NCI-H128 (cell line): ENCODE measurements at regions not wholly inside any gene's neighbourhood (a gene's known extent, or its start where the extent isn't known, plus 50 kb on each side); places are given as distances from the start of the nearest gene placed in this dataset.

Experiments used
- DNase-seq: peaks from one replicate; lab custom pipeline; 2025; ENCODE audit not compliant: unreplicated experiment; lab: John Stamatoyannopoulos, UW

GRCh38 chr5:93320920-93321445 lies 260.0 kb downstream of the NR2F1-AS1 start:
- DNase-seq: no peak

- DNase-seq: no peak
These were observed 267.3 kb downstream of the NR2F1-AS1 start for GRCh38 chr5:93313672-93314071.

GRCh38 chr5:93311881-93312280 lies 269.1 kb downstream of the NR2F1-AS1 start:
- no peak for DNase-seq

DNA sequence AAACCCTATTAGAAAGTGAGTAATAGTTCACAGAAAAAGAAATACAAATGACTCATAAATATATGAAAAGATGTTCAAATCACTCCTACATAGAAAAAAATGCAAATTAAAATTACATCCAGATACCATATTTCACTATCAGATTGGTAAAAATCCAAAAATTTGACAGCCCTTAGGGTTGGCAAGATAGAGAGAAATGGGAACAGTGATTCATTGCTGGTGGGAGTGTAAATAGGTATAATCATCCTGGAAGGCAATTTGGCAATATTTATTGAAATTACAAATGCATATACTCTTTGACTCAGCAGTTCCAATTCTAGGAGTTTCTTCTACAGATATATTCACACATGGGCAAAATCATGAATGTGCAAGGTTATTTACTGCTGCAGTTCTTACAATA lies 273.5 kb downstream of the NR2F1-AS1 start:
- DNase-seq: no peak

DNA sequence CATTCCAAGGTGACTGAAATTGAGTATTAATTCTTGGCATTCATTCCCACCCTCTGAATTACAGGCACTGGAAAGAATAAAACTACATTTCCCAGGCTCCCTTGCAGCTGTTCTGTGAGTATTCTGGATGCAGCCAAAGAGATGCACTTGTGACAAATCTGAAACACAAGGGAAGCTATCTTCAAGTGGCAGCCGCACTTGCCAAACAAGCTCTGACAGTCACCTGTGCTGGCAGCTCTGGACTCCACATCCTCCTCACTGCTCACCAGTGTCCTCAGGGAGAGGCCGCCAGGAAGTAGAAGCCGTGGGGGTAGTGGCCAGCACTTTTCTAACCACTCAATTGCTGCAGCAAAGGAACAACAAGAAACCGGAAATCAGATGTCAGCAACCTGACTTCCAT lies 275.0 kb downstream of the NR2F1-AS1 start:
- DNase-seq: no peak

GRCh38 chr5:93304456-93305250 lies 276.4 kb downstream of the NR2F1-AS1 start:
- DNase-seq: no peak

GRCh38 chr5:93303291-93303691 lies 277.7 kb downstream of the NR2F1-AS1 start:
- no peak for DNase-seq

DNA sequence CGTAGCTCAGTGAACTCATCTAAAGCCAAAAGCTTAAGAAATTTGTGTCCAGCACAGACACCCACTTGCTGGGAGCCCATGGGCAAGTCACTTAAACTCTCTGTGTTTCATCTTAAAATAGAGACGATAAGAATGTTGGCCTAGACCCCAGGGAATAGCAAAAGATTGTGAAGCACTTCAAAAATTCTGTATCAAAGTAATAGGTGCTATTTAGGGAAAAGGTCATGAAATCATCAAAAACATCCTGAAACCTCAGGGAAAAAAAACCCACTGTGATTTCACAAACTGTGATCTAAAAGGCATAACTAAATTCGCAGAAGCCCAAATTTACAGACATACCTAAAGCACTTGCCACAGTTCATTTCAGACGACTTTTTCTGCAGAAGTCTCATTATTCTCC lies 278.3 kb downstream of the NR2F1-AS1 start:
- DNase-seq: no peak

GRCh38 chr5:93300945-93301344 lies 280.1 kb downstream of the NR2F1-AS1 start:
- DNase-seq: no peak

DNA sequence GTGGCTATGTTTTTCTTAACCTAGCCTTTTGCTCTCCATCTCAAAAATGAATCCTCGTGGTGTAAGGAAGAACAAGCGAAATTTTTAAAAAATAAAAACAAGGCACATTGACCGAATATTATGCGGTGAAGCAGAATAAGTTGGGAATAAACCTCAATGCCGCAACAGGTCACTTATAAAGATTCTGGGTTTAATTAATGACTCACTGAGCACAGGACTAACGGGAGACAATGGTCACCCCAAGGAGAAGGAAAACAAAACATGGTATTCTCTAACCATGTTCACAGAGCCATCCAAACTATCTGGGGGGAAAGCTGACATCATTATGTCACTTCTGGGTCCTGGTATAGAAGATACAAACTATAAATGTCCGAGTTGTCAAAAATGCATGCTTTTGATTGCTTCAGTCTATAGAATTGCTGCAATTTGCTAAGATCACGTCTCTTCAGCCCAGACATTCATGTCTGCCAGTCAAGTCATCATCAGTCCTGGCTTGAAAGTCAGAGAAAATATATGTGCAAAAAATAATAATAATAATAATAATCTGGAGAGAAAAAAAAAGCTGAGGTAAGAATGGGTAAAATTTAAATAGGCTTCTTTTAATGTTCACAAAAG lies 280.6 kb downstream of the NR2F1-AS1 start:
- DNase-seq: no peak

- DNase-seq: no peak
These were observed 281.2 kb downstream of the NR2F1-AS1 start for GRCh38 chr5:93299681-93300308.

- DNase-seq: no peak
These were observed 283.9 kb downstream of the NR2F1-AS1 start for GRCh38 chr5:93297116-93297515.

DNA sequence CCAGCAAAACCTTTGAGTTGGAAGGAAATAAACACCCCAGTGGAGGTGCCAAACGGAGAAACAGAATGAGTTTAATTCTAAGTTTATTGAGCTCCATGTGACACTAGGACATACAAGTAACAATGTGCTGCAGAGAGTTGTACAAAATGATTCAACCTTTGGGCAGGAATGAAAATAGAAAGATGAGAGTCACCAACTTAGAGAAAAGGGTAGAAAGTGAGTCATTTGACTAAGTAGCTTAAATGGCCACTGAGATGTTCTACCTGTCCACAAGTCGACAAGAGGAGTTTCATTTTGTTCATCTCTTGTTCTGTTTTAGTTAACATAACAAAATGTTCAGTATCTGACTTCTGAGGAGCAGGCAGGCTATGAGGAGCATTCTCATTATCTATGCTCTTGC lies 284.7 kb downstream of the NR2F1-AS1 start:
- DNase-seq: no peak

GRCh38 chr5:93294996-93295395 lies 286.0 kb downstream of the NR2F1-AS1 start:
- no peak for DNase-seq

DNA sequence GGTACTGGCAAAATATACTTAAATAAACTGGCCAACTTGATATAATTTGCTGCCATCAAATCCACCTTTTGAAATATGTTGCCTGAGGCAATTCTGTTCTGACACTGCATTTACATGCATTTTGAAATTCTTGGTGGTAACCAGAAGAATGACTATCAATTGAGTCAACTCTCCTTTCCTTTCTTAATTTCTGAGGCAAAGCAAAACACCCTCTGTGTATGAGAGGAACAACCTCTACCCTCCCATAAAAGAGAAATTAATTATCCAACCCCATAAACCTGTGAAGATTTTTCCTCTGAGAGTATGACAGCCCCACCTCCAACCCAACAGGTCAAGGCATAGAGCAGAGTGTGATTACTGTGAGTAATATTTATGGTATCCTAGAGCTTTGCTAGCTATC lies 286.8 kb downstream of the NR2F1-AS1 start:
- no peak for DNase-seq

- DNase-seq: no peak
These were observed 291.1 kb downstream of the NR2F1-AS1 start for GRCh38 chr5:93289942-93290341.

- no peak for DNase-seq
These were observed 295.6 kb downstream of the NR2F1-AS1 start for GRCh38 chr5:93285461-93285860.

- DNase-seq: no peak
These were observed 298.8 kb downstream of the NR2F1-AS1 start for GRCh38 chr5:93281980-93282772.

DNA sequence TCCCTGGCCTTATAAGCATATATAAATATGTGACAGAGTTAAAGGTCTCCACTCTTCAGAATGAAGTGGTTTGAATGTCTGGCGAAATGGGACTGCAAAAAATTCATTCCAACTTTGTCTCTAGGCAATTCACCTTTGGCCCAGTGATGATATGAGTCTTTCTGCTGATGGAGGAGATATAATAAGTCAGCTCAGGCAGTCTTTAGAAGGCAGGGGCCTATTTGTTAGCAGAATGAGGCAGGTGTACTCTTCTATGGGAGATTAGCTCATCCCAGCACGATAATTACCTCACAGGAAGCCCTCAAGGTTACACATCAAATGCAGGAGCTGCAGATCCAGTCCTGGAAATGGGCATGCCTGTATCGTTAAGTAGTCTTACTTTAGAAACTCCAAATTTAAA lies 300.5 kb downstream of the NR2F1-AS1 start:
- DNase-seq: no peak

GRCh38 chr5:93279296-93279963 lies 301.6 kb downstream of the NR2F1-AS1 start:
- DNase-seq: no peak

DNA sequence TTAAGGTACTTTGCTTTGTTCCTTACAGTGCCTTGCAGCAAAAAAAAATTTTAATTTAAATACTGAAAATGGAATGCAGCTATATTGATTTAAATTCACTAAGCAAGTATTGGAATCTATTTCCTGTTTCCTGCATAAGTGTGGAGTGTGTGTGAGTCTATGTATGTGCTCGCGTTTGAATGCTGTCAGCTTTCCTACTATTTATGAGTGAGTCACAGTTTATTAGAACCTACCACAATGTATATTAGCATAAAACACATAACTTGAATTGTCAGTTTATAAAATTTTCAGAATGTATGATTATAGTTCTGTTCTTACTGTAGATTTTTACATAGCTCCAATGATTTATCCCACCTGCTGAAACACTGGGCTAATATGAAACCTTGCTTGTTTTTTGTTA lies 302.1 kb downstream of the NR2F1-AS1 start:
- no peak for DNase-seq
